ENCODE measurements at regions not wholly inside any gene's neighbourhood (a gene's known extent, or its start where the extent isn't known, plus 50 kb on each side); places are given as distances from the start of the nearest gene placed in this dataset.

DNA sequence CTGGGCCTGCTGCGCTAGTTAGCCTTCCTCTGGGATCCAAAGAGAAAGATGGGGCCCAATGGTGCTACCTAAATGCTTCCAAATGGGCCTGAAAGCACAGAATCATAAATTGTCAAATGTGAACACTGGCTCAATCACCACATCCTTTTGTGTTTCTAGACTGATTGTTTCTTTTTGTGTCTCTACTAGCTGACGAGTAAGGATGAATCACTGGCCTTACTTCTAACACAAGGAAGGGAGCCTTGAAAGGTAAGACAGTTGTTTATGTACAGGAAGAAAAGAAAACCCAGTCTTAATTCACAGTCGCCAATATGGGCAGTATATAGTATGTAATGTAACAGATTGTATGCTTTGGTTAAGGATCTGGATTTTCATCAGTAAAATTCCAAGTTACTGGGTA lies 89.5 kb downstream of the ZNF92 start:
- TF ChIP-seq, protein P1, sequence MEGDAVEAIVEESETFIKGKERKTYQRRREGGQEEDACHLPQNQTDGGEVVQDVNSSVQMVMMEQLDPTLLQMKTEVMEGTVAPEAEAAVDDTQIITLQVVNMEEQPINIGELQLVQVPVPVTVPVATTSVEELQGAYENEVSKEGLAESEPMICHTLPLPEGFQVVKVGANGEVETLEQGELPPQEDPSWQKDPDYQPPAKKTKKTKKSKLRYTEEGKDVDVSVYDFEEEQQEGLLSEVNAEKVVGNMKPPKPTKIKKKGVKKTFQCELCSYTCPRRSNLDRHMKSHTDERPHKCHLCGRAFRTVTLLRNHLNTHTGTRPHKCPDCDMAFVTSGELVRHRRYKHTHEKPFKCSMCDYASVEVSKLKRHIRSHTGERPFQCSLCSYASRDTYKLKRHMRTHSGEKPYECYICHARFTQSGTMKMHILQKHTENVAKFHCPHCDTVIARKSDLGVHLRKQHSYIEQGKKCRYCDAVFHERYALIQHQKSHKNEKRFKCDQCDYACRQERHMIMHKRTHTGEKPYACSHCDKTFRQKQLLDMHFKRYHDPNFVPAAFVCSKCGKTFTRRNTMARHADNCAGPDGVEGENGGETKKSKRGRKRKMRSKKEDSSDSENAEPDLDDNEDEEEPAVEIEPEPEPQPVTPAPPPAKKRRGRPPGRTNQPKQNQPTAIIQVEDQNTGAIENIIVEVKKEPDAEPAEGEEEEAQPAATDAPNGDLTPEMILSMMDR (IDR thresholded peaks at IDR 0.05): no peak
- no peak for TF ChIP-seq POLR2A (IDR thresholded peaks at IDR 0.05)

All from body of pancreas (tissue), 4 donors.